Activated T-helper 9 cell treated with anti-CD3 and anti-CD28 coated beads, Interleukin-2, amount 50 U/mL, for 16 hours (primary cell): ENCODE measurements at regions not wholly inside any gene's neighbourhood (a gene's known extent, or its start where the extent isn't known, plus 50 kb on each side); places are given as distances from the start of the nearest gene placed in this dataset.

Source experiments
- DNase-seq: peaks from one replicate; pipeline ENCODE4 v3.0.0-alpha.2; 2020; ENCODE audit warnings: low read depth

DNA sequence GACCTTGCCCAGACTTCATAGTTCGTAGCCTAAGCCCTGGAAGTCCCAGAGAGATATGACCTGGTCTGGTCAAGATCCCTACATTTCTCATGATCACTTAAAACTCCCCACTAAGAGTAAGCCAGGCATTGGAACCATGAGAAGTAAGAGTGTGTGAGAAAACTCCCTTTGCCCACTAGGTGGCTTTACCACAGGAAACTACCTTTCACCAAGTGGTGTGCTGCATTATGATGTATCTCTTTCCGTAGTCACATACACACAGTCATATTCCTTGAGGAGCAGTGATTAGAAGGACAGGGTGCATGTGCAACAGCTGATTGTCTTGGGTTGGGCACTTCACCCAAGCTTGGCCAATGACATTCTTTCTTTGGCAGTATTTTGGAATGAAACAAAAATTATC is 639.3 kb downstream of the KCNJ2 start:
- DNase-seq = no peak

DNA sequence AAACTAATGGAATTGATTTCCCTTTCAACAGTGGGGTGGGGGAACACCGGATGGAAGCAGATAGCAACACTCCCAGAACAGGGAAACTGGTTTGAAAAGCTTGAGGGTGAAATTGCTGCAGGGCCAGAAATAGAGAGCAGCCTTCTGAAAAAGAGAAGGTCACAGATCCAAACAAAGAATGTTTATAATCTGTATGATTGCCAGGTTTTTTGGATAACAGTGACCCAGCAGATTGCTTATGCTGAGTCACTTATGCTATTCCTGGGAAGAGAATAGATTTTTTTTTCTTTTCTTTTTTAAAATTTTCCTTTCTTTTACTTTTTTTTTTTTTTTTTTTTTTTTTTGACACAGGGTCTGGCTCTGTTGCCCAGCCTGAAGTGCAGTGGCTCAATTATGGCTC is 641.3 kb downstream of the KCNJ2 start:
- no peak for DNase-seq

DNA sequence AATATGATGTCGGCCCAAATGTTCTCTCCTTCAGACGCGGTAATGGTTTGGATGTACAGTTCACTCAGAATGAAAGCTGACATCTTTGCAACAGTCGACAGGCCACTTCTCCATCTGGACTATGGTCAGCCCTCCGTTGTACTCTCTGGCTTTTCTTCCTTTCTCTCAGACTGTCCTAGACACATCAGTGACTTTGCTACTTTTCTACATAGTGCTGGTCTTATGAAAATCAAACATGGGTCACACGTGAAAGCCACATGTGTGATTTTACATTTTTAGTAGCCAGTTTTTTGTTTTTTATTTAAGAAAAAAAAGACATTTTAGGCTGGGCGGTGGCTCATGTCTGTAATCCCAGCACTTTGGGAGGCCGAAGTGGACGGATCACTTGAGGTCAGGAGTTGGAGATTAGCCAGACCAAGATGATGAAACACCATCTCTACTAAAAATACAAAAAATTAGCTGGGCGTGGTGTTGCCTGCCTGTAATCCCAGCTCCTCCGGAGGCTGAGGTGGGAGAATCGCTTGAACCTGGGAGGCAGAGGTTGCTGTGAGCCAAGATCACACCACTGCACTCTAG is 644.1 kb downstream of the KCNJ2 start:
- DNase-seq = no peak

DNA sequence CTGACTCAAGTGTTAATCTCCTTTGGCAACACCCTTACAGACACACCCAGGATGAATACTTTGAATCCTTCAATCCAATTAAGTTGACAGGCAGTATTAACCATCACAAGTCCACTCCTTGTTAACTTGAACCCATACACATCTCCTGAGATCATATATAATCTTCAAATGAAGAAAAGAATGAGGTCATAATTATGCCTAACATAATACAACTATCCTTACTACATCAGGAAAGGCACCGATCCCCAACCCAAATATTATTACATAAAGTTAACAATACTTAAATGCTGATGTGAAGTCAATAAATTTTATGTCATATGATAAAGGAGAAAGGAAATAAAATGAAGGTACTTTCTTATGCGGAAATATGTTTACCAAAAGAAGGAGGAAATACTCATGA is 649.9 kb downstream of the KCNJ2 start:
- DNase-seq = no peak

DNA sequence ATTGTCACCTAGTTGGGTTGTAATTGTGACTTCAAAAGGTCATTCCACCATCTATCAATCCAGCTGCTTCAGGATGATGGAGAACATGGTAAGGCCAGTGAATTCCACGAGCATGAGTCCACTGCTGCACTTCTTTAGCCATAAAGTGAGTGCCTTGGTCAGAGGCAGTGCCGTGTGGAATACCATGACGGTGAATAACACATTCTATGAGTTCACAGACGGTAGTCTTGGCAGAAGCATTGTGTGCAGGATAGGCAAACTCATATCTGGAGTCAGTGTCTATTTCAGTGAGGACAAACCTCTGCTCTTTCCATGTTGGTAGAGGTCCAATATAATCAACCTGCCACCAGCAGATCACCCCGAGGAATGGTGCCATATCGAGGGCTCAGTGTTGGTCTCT is 650.9 kb downstream of the KCNJ2 start:
- no peak for DNase-seq

DNA sequence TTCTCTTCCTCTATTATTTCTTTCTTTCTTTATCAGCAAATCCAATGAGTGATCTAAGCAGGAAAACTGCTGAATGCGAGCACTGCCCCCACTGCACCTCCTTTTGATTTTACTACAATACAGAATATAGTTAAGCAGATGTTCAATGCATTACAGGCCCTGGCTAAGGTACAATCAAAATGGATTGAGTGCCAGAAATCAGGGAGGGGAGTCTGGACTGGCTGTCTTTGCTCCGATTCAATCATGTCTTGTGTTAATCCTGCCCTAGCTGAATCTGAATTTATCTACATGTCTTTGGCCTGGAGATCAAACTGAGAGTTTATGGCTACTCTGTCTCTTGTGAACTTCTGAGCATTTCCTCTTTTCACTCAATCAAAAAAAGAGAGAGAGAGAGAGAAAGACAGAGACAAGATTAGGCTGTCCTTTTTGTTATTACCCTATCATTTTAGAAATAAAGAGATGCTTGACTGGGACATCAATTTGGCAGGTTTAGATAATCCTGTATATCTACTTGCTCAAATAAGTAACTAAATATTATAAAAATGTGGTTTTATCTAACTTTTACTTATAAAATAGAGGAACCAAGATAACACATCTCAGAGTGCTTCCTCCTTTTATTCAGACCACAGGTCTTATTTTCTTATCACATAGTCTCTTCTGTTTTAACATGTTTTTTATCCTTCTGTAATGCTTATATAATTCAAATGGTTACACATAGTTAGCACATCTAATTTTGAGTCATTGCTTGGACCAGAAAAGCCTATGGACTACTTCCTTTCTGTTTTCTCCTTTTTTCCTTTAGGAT is 656.2 kb downstream of the KCNJ2 start:
- DNase-seq = no peak

DNA sequence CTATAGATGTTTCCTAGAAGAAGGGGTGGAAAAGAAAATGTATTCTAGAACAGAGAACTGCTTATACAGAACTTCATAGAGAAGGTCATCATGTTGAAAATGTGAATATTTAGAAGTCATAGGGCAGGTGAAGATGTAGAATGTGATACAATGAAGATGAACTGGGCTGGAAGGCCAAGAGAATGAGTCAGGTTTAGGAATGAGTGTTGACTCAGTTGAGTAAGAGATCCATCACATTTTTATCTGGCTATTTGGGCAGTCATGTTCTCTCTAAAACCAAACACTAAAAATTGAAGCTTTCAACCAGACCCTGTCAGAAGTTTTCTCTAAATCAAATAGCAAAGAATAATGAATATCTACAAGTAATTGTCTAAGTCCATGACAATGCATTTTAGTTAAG is 660.5 kb downstream of the KCNJ2 start:
- DNase-seq = no peak

DNA sequence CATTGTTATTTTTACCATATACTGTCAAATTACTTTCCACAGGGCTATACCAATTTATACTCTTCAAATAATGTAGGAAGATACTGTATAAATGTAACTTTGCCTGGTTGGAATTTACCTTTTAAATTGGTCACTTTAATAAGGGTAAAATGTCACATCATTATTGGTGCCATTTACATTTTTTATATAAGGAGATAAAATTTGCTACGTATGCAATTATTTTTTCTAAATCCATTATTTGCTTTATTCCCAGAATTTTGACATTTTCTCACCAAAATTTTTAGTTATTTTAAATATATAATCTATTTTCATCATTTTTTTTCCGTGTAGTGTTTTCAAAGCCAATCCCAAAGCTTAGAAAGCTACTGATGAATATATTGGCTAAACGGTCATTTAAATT is 664.7 kb downstream of the KCNJ2 start:
- DNase-seq = no peak

DNA sequence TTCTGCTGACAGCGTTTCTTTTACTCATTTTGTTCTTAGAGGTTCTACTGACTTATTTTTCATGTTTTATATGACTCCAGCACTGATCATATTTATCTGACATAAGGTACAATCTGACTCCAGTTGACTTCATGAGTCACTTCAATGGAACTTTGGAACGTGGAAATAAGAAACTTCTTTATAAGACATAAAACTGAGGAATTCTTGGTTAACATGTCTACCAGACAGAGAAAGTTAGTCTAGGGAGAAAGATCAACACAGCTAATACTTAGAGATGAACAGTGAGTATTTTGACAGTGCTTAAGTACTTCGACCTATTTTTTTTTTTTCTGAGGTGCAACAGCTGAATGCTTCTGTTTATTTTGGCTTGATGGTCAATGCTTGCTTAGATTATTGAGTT is 679.5 kb downstream of the KCNJ2 start:
- no peak for DNase-seq

DNA sequence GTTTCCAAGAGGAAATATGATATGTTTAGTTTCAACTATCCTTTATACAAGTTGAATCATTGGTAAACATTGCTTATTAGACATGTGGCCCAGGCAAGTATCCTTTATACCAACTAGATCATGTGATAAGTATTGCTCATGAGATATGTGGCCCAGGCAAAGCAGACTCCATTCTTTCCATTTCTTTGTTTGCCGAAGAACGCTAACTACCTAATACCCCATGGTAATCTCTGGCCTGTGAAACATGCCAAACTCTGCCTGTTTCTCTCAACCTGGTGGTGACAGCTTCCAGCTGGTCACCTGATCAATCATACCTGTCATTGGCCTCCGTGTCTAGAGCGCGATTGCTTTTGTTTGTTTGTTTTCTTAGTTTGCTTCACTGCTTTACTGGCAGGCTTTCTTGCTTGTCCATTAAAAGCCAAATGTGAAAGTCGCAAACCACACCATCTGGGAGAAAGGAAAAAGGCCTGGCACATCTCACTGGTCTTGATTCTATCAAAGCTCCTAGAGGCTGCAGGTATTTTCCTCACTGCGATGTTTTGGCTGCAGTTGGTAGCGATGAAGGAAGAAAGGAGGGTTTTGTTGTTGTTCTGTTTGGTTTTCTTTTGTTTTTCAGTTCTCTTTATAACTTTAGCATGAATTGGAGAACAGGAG is 686.2 kb downstream of the KCNJ2 start:
- no peak for DNase-seq

DNA sequence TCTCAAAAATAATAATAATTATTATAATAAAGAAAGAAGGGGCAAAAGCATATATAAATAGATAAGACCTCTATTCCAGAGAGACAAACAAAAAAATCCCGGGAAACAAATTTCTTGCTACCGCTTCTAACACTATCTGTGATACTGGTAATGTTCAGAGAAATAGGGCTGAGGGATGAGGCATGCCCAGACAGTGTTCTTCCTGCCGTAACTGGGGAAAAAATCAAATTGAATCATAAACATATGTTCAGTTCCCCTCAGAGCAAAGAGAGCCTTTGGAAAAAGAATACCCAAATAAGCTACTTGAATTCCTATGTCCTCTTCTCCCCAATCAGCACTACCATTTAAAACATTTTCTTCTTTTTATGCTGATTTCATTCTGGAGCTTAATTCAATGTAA is 688.0 kb downstream of the KCNJ2 start:
- no peak for DNase-seq

DNA sequence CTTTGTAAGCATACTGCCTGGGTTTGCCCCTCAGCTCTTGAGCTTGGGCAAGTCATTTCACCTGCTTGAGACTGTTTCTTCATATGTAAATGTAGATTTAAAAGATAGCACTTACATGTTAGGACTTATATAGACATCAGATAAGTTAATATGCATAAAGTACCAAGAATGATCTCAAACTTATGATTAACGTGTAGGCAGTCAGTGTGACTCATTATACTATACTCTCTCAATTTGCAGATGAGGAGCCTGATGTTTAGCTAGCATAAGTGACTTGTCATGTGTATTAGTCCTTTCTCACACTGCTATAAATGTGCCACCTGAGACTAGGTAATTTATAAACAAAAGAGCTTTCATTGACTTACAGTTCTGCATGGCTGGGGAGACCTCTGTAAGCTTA is 690.5 kb downstream of the KCNJ2 start:
- no peak for DNase-seq

DNA sequence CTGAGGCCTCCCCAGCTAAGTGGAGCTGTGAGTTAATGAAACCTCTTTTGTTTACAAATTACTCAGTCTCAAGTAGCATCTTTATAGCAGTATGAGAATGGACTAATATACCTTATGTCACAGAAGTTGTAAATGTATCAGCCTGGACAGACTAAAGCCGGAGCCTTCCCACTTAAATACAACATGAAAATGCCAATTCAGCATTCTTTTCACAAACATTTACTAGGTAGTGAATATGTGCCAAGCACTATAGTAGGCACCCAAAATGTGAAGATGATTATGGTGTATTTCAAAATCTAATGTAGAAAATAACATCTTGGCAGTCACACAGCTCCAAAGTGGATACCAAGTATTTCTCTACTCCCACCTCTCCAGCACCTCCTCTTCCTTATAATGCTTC is 693.0 kb downstream of the KCNJ2 start:
- DNase-seq = no peak

DNA sequence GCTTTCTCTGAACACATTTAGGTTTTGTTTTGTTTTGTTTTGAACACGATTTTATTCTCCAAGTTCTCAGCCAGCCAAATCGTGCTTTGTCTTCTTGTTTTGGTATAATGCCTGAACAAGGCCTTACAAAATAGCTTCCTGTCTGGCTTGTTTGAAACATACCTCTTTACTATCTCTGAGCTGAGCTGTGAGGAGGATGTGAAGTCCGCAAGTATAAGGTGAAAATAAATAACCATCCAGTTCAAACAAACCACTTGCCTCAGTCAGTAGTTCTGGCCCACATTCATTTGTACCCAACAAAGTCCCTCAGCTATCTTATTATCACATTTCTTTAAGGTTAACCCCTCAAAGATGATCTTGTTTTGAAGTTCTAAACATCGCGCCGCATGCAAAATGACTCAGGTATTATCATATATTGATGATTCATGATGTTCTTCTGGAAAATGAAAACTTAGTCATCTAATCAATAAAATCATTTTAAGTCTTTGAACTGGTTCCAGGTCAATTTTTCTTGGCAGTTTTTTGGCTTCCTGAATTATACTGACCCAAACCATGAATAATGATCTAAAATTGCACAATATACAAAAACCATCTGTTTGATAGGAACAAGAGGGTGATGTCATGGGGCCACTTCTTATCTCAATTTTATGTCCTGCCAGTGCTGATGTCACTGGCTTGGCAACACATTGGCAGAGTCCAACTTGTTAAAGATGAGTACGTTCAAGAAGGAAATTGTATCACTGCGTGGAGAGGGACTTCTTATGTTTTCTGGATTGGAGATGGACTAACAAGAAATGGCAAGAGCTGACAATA is 694.3 kb downstream of the KCNJ2 start:
- DNase-seq = no peak

DNA sequence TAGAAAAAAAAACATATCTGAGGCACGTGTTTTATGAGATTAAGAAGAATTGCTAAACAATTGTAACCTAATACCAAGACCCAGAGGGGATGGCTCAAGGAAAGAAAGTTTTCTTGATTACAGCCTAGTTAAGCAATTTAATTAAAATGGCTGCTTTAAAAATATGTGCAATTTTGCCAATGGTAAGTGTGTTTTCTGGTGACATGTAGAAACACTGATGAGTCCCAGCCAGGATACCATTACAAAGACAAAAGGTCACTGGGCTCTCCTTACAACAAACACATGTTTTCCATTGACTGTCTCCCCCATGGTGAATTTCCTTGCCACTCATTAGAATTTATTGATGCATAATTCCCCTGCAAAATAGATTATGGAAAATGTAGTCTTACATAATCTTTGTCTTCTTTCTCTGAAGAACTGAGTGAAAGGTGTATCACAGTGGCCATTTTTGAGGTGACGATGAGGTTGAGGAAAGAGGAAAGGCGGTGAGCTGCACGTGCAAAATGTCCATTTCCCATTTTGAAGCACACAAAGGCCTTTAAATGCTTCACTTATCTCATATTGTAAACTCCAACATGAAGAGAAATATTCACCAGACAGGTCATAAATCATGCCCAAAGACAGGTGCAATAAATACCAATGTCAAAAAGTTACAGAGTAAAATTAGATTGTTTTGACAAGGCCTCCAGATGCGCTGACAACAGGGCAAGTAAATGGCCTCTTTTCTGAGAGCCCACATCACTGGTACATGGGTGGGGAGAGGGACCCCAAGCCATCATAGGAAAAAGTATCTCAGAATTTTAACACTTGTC is 696.9 kb downstream of the KCNJ2 start:
- no peak for DNase-seq

DNA sequence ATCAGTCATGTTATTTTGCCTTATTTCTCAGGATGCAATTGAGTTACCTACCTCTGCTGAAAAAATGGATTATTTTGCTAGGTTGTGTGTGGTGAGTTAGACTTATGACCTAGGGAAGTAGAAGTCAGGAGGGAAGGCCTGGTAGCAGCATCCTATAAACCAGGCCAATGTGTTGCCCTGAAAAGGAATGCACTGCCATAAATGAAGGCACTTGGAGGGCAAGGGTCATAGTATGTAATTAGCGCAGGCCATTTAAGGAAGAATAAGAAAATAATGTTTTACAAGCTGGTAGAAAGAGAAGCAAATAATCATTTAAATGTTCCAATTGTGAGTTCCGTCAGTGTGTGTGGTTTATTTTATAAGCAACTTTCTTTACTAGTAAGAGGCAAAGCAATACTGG is 698.8 kb downstream of the KCNJ2 start:
- no peak for DNase-seq

DNA sequence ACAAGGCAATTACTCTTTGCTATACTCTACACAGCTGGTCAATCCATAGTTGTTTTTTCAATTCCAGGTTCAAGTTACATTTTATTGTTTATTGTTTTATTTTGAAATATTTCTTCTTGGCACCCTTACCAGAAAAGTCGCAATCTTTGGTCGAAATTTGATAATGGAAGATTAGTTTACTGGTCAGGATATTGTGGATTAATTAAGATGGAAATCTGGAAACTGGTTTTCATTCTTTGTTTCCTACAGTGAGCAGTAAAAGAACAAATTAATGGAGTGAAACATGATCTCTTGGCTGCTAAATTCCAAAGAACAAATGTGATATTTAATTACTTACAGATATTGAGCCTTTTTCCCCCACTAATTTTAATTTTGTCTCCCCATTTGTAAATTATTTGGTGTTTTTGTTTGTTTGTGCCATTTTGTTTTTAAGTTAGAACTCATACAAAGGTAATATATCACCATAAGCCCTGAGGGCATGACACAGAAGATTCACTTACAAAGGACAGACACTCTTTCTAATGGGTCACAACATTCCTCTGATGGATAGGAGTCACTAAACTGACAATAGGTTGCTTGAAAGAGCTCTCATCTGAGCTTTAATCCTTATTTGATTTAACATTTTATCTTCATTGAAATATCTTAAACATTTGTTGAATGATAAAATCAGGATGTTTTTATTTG is 700.2 kb downstream of the KCNJ2 start:
- DNase-seq = no peak

DNA sequence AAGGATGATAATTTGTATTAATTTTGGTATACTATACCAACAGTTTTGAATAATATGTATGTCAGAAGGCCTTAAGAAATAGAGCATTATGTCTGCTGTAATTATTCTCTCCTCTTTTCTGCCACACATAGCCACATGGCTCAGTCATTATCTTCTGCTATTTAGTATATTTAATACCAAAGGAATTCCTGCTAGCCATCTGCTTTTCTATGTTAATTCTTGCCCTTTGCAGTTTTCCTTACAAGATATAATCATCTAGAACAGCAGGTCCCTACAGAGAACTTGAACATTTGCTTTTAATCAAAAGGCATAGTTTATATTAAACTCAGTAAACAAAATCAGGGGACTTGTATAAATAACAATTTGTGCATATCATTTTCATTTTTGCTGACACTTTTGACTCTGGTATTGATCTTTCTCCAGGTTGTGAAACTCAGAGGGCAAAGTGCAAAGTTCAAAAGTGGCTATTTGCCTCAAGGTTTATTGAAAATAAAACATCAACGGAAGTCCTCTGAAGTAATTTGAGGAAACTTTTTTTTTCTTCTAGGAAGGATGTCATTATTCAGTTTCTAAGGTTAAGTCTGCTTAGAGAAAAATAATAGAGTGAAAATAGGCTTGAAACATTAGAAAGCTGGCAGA is 702.0 kb downstream of the KCNJ2 start:
- DNase-seq = no peak

DNA sequence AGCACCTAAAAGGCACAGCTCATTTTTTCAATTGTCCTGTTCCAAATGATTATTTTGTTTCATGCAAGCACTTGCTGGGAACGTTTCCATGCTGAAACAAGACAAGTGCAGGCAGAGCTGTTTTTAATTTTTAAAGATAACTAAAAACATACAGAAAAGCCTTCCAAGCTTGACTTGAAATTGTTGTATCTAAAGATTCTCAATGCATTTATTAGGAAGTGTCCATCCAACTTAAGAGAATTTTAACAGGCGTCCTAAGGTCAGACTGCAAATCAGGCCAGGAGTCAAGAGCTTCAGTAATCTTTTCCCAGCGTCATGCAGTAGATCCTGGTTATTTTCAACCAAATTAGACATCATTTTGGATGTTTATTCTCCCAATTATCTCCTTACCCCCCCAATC is 702.8 kb downstream of the KCNJ2 start:
- no peak for DNase-seq

DNA sequence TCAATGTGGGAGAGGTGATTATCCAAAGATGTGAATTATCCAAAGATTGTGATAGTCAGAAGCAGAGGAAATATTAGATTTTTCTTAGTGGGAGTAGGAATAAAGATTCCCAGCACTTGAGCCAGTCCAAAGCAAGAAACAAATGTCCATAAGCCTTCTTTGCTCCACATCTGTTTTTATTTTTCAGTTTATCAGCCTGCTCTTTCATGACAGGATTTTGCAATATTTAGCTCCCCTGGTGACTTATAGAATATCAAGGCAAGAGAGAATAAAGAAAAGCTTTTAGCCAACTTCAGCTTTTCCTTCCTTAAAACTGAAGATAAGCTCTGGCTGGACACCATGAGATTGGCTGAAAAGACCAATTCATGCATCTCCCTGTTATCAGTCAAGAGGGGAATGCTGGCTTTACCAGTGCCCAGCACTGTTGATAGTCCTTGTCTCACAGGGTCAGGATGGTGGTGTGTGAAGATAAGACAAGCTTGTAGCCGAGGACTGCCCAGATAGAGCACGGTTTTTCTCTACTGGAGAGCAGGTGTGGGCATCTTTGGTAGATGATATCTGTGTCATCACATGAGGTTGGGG is 706.5 kb downstream of the KCNJ2 start:
- DNase-seq = no peak
